ENCODE measurements at regions not wholly inside any gene's neighbourhood (a gene's known extent, or its start where the extent isn't known, plus 50 kb on each side); places are given as distances from the start of the nearest gene placed in this dataset.

GRCh38 chr9:16950051-16950450 is 79.6 kb upstream of the BNC2 start:
- in situ Hi-C loops (cut with MboI; ENCODE audit: low sequenced_read_pairs in 4 of 4) (no loop called here), intact Hi-C loops (cut with DNase I; ENCODE audit: low total_unique reads) (no loop called here)
- Histone ChIP-seq H3K9me3 (no peaks in the 10 kb centered on the region), H3K27ac (no peak overlapping the region), H3K27me3 (no peaks in the 10 kb centered on the region), H3K36me3 (no peaks in the 10 kb centered on the region), H3K4me3 (no peak overlapping the region), H3K4me1 (no peaks in the 10 kb centered on the region)
- ATAC-seq (no peak), DNase-seq (no peak)
- TF ChIP-seq CTCF (IDR thresholded peaks at IDR 0.05 in 4 of 5, conservative IDR thresholded peaks at IDR 0.05 in 1 of 5) (no peak), POLR2A (IDR thresholded peaks at IDR 0.05) (no peak)

GRCh38 chr9:16930578-16930977 is 60.1 kb upstream of the BNC2 start:
- Histone ChIP-seq H3K4me1 (no peaks in the 10 kb centered on the region), H3K27me3 (no peaks in the 10 kb centered on the region), H3K9me3 (no peaks in the 10 kb centered on the region), H3K36me3 (no peaks in the 10 kb centered on the region), H3K27ac (no peak overlapping the region), H3K4me3 (no peak overlapping the region)
- no peak for TF ChIP-seq POLR2A (IDR thresholded peaks at IDR 0.05)
- no peak for TF ChIP-seq CTCF (IDR thresholded peaks at IDR 0.05 in 4 of 5, conservative IDR thresholded peaks at IDR 0.05 in 1 of 5)
- in situ Hi-C loops (cut with MboI; ENCODE audit: low sequenced_read_pairs in 4 of 4) (no loop called here), intact Hi-C loops (cut with DNase I; ENCODE audit: low total_unique reads) (no loop called here)
- DNase-seq (no peak), ATAC-seq (no peak)

- ATAC-seq (no peak), DNase-seq (no peak)
- no peaks in the 10 kb centered on the region for H3K36me3 ChIP-seq
- in situ Hi-C loops (cut with MboI; ENCODE audit: low sequenced_read_pairs in 4 of 4) = no loop called here
- no peak overlapping the region for H3K27ac ChIP-seq
- H3K4me3 ChIP-seq = no peak overlapping the region
- H3K27me3 ChIP-seq = no peaks in the 10 kb centered on the region
- no peak for TF ChIP-seq CTCF (IDR thresholded peaks at IDR 0.05 in 4 of 5, conservative IDR thresholded peaks at IDR 0.05 in 1 of 5)
- TF ChIP-seq POLR2A (IDR thresholded peaks at IDR 0.05) = no peak
- H3K4me1 ChIP-seq = no peaks in the 10 kb centered on the region
- intact Hi-C loops (cut with DNase I; ENCODE audit: low total_unique reads) = no loop called here
- no peaks in the 10 kb centered on the region for H3K9me3 ChIP-seq
These were observed 57.9 kb upstream of the BNC2 start for GRCh38 chr9:16928179-16928945.

GRCh38 chr9:16925426-16925825 is 55.0 kb upstream of the BNC2 start:
- no peaks in the 10 kb centered on the region for H3K4me1 ChIP-seq
- in situ Hi-C loops (cut with MboI; ENCODE audit: low sequenced_read_pairs in 4 of 4) (no loop called here), intact Hi-C loops (cut with DNase I; ENCODE audit: low total_unique reads) (no loop called here)
- ATAC-seq (no peak), DNase-seq (no peak)
- no peaks in the 10 kb centered on the region for H3K36me3 ChIP-seq
- H3K27ac ChIP-seq = no peak overlapping the region
- H3K9me3 ChIP-seq = no peaks in the 10 kb centered on the region
- H3K4me3 ChIP-seq = no peak overlapping the region
- TF ChIP-seq CTCF (IDR thresholded peaks at IDR 0.05 in 4 of 5, conservative IDR thresholded peaks at IDR 0.05 in 1 of 5) (no peak), POLR2A (IDR thresholded peaks at IDR 0.05) (no peak)
- no peaks in the 10 kb centered on the region for H3K27me3 ChIP-seq

All from gastrocnemius medialis (tissue), 4 donors.